Colon (tissue), 2 donors: ENCODE measurements at regions not wholly inside any gene's neighbourhood (a gene's known extent, or its start where the extent isn't known, plus 50 kb on each side); places are given as distances from the start of the nearest gene placed in this dataset.
"Not testable (repeated sequence)": the region's sequence is repeated elsewhere in the genome, so short reads cannot be mapped to it uniquely, and the experiment has no call there.

Experiments
- FAIRE-seq: peaks from 2 replicates; lab custom pipeline; 2012; peaks lifted over from hg19 to GRCh38; lab: Jason Lieb, UNC
- donor health status: control.
- donor health status: control.

DNA sequence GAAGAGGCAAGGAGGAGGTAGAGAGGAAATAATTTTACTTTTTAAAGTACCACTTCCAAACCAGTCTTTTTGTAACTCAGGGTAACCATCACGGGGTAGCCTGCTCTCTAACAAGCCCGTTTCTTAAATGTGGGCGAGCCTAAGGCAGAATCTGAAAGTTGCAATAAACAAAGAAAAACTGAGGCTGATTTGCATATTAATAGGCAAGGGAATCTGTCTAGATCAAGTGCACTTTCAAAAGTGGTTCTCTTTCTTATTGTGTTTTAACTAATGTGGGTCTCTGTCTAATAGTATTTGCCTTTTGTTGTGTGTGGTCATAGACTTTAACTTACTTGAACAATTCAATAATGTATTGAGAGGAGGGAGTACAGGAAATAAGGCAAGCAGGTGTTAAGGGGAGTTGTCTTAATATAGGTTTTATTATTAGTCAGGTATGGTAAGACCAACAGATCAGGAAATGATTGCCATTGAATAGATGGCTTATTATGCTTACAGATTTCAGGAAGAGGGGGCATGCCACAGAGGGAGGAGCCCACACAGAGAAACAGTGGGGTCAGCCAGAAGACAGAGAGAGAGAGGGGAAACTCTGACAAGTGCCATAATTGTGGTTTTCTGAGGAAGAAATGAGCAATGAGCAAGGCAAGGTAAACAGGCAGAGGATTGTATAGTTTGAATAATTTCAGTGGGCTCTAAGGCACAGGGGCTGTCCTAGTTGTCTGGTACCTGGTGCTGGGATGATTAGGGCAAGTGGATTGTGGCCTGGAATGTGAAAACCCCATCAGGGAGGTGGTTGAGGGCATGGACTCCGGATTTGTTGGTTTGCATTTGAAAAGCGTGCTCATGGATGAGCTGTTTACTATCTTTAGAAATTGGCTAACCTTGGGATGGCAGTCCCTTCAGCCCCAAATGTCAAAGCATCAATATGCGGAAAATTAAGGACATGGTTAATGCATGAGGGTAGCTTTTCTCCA is 237.2 kb downstream of the TOX3 start:
- FAIRE-seq = no peak

- FAIRE-seq = no peak
These were observed 238.9 kb downstream of the TOX3 start for GRCh38 chr16:52308051-52308450.

DNA sequence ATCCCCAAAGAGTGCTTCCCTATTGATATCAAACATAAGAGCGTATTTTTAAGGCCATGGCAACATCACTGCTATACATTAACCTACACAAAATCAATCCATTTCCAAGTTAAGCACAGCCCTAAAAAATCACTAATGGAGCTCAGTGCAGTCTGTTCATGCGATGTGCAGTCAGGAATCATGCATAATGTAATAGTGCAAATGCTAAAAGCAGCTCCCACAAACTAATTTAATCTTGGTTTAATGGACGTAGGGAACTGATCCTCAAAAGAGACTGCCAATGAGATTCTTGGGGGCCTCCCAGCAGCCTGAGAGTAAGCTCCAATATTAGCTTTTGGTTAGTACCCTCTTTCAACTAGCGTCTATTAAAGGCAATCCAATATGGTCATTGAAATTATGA is 245.9 kb downstream of the TOX3 start:
- no peak for FAIRE-seq

GRCh38 chr16:52298769-52299168 is 248.2 kb downstream of the TOX3 start:
- FAIRE-seq = no peak

DNA sequence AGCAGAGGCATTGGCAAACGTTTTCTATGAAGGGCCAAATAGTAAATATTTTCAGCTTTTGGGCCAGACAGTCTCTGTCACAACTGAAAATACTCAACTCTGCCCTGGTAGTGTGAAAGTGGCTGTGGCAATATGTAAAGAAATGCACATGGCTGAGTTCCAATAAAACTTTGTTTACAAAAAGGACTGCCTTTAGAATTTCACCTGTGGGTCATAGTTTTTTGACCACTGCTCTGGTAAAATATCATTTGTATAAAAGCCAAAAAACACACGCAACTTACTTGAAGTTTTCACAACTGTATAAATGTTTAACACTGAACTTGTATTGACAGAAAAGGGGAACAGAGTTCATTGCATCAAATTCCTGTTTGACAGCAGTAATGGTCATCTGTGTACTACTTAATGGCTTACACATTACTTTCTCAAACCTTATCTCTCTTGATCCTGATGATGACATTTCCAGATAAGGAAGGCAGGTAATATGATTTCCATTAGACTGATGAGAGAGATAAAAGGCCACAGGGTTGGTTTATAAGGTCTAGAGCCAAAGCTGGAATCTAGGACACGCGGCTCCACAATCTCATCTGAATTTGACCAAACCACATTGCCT is 250.1 kb downstream of the TOX3 start:
- not testable (repeated sequence) for FAIRE-seq

GRCh38 chr16:52296076-52296475 is 250.9 kb downstream of the TOX3 start:
- FAIRE-seq = no peak

DNA sequence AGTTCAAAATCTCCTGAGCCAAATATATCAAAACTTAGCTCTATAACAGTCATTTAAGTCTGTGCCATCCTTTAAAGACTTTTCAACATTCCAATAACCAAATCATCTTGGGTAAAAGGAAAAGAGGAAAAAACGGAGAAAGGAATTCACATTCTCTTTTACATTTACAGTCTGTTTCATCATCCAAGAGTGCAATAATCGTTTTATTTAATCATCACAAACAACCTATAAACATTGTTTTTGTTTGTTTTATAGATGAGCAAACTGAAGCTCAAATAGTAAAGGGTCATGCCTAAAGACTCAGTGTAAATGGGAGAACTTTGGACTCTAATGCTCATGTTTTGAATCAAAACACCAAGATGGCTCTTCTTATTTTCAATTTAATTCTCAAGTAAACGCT is 252.3 kb downstream of the TOX3 start:
- FAIRE-seq = no peak

DNA sequence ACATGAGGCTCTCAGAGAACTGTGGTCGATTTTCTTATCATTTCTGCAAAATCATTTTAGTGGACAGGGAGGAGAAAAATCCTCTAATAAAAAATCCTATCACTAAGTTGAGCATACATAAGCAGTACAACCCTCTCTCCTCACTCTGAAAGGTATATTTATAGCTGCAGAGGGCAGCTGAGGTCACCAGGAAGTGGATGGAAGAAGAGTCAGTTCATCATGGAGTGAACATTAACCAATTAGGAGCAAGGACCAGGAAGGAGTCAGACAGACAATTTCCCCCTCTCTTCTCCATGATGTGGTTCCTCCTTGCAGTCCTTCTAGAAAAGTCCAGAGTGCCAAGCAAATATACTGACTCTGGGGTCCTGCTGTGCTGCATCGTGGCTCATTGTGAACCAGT is 253.7 kb downstream of the TOX3 start:
- no peak for FAIRE-seq

DNA sequence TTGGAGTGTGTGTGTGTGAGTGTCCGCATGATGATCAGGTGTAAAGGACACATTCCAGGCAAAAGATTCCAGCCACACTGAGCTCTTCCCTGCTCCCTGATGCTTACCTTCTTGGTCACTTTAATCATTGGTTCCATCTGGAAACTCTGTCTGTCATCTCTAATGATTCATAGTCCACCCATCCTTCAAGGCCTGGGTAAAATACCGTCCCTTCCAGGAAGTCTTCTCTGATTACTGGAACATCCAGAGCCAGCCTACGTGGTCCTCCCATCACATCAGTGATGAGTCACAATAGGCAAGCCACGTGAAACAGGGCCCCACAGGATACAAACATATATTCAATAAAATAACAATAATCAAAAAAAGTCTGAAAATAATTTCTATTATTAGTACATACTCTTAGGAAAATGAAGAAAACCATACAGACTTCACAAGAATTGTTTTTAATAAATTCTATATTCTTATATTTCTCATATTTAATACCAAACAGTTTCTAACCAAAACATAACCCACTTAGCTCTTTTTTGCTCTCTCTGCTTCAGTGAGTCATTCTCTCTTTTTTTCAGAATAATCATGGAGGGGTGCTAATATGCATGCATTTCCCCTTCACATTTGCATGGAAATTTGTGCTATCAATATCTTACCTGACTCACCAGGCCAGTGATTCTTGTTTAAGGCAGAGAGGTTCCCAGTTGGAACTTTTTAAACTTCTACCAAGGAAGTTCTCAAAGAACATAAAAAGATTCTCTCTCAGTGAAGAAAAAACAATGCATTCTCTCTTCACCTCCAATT is 263.2 kb downstream of the TOX3 start:
- no peak for FAIRE-seq

DNA sequence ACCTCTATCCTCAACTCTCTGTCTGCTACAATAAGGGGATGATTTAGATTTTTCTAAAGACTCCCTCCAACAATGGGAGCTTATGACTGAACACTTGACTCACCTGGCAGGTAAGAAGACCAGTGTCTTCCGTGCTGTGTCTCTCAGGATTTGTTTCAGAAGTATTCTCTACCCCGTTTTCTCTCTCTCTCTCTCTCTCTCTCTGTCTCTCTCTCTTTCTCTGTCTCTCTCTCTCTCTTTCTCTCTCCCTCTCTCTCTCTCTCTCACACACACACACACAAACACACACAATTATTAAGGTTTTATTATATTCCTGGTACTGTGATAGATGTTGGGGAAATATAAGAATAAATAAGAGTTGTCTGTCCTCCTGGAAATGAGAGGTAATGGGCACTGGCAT is 263.9 kb downstream of the TOX3 start:
- FAIRE-seq = no peak

GRCh38 chr16:52280086-52280485 is 266.9 kb downstream of the TOX3 start:
- FAIRE-seq = no peak

GRCh38 chr16:52271088-52271750 is 275.7 kb downstream of the TOX3 start:
- no peak for FAIRE-seq

DNA sequence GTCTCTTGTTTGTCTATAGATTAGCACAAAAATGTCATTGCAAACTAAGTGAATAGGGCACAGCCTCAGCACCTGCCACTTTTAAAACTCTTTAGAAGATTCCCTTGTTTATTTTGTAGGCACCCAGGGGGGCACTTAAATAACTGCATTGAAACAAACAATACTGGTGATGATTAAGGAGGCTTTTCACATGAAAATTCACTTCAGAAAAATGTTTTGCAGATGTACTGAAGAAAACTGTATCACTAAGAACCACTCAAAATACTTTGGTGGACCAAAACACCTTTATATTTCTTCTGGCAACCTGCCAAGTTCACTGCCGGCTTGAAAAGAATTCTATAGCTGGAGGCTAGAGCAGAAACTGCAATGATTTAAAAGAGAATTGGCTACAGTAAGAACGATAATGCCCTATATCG is 281.5 kb downstream of the TOX3 start:
- no peak for FAIRE-seq

- no peak for FAIRE-seq
These were observed 289.4 kb downstream of the TOX3 start for GRCh38 chr16:52257534-52257933.

- no peak for FAIRE-seq
These were observed 290.4 kb downstream of the TOX3 start for GRCh38 chr16:52256310-52257078.

DNA sequence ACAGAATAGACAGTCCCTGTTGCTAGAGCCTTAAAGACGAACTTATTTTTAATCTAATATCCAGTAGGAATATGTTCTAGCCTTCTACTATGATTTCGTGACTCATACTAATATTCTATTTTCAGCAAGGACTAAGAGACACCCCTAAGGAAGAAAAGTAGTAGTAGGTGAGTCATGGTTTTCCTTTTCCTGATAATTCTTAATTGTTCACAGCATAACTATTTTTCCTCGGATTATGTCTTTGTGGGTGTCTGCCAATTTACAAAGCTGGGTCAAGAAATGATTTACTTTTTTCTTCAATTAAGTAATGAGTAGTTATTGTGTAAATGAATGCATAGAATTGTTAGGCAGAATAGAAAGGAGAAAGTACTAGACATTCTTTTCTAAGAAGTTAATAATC is 292.2 kb downstream of the TOX3 start:
- FAIRE-seq = no peak

- no peak for FAIRE-seq
These were observed 294.3 kb downstream of the TOX3 start for GRCh38 chr16:52252680-52253079.

- no peak for FAIRE-seq
These were observed 295.4 kb downstream of the TOX3 start for GRCh38 chr16:52251495-52251894.

GRCh38 chr16:52247737-52248136 is 299.2 kb downstream of the TOX3 start:
- FAIRE-seq = no peak

DNA sequence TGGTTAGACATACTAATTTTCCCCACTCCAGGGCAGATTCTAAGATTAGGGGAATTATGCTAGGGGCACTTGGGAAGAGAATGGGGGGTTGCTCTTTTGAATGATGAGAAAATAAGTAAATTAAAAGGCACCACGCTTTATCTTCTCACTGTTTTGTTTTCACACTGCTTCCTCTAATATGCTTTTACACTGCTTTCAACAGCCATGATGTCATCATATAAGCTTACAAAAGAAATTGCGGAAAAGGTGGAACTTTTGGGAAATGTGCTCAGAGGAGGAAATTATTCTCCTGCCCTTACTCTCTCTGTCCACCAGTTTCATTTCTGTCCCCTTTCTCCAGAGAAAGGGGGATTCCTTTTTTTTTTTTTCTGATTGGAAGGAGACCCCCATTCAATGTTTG is 308.2 kb downstream of the TOX3 start:
- FAIRE-seq = no peak

GRCh38 chr16:52237823-52238222 is 309.1 kb downstream of the TOX3 start:
- no peak for FAIRE-seq
